Activated T-helper 1 cell treated with anti-CD3 and anti-CD28 coated beads, Interleukin-12 subunit alpha, Interleukin-12 subunit beta, Interleukin-2, Interleukin-4 antibody, amounts not matched to agents 30 ng/mL and 10 ng/mL and 1 ng/mL, durations not matched to agents 14 hours and 24 hours and 36 hours (primary cell): ENCODE measurements at regions not wholly inside any gene's neighbourhood (a gene's known extent, or its start where the extent isn't known, plus 50 kb on each side); places are given as distances from the start of the nearest gene placed in this dataset.
"Not testable (repeated sequence)": the region's sequence is repeated elsewhere in the genome, so short reads cannot be mapped to it uniquely, and the experiment has no call there.

Experiments
- DNase-seq: peaks from one replicate; pipeline ENCODE4 v3.0.0; 2021; ENCODE audit warnings: low spot score
- H3K27ac Mint-ChIP-seq: one replicate; pipeline ENCODE4 v1.8.0; 2021; ENCODE audit warnings: mild to moderate bottlenecking, mixed read lengths
- H3K27me3 Mint-ChIP-seq: one replicate; pipeline ENCODE4 v1.8.0; 2022; ENCODE audit warnings: mild to moderate bottlenecking, moderate library complexity, mixed read lengths; ENCODE audit not compliant: insufficient read depth
- H3K36me3 Mint-ChIP-seq: one replicate; pipeline ENCODE4 v1.8.0; 2021; ENCODE audit warnings: low read depth, mixed read lengths
- H3K4me1 Mint-ChIP-seq: one replicate; pipeline ENCODE4 v1.8.0; 2021; ENCODE audit warnings: low read depth, mixed read lengths
- H3K4me3 Mint-ChIP-seq: one replicate; pipeline ENCODE4 v1.8.0; 2021; ENCODE audit warnings: mild to moderate bottlenecking, moderate library complexity, mixed read lengths
- H3K9me3 Mint-ChIP-seq: one replicate; pipeline ENCODE4 v1.8.0; 2021; ENCODE audit warnings: mixed read lengths
- intact Hi-C: fragments of 100-400 bp; cut with micrococcal nuclease; formaldehyde crosslinking; loops from one replicate; pipeline ENCODE4 v1.15.1; 2024

DNA sequence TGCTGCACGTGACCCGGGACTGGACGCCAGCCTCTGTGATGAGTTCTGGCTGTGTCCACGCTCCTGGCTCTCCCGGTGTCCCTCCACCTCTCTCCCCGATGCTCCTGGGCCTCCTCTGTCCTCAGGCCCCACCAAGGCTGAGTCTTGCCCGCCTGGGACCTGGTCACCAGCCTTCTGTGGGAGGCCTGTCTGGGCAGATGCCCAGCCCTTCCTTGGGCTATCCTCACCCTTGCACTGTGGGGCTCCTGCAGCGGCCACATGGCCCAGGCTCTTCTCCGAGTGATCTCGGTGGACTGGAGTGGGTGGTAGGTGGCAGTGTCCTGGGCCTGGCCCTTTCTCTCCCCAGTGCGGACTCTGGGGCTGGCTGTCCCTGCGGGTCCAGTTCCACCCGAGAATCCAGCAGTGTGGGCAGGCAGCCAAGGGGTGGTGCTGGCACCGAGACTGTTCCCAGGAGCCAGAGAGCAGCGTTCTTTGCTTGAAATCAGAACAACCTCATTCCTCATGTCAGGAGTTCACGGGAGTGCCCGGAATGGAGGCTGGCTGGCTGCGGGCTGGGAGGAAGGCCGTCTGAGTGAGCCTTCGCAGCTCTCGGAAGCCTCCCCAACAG lies 94.6 kb downstream of the TMEM121 start:
- DNase-seq, H3K4me1 Mint-ChIP-seq, H3K36me3 Mint-ChIP-seq, H3K27ac Mint-ChIP-seq, H3K4me3 Mint-ChIP-seq, intact Hi-C loops, H3K27me3 Mint-ChIP-seq, H3K9me3 Mint-ChIP-seq: not testable (repeated sequence)

DNA sequence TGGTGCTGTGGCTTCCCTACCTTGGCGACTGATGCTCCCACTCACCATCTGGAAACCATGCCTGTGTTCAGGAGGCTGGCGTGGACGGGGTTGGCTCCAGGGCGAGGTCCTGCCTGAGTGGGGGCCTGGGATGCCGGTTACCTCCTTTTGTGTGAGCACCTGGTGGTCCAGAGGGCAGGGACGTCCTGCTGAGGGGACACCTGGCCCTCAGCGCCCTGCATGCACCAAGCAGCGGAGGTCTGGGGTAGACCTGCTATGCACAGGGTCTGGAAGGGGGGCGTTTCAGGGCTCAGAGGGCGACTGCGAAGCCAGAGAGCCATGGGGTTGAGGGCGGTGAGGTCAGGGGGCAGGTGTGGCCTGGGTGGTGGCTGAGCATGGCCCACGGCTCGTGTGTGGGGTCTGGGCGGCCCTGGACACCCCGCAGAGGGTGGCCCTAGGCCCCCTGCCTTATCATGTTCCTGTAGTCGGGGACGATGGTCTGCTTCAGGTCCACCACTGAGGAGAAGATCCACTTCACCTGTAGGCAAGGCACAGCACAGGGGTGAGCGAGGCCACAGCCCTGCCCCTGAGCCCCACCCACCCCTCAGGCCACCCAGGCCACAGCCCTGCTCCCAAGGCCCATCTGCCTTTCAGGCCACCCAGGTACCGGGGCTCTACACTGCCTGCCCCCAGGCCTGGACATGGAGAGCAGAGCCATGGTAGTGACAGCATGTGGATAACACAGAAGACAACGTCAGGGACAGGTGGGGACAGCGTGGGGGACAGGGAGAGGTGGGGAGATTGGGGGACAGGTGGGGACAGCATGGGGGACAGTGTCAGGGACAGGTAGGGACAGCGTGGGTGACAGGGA lies 95.3 kb downstream of the TMEM121 start:
- not testable (repeated sequence) for H3K27ac Mint-ChIP-seq, H3K9me3 Mint-ChIP-seq, H3K4me3 Mint-ChIP-seq, DNase-seq, H3K4me1 Mint-ChIP-seq, H3K36me3 Mint-ChIP-seq, H3K27me3 Mint-ChIP-seq
- intact Hi-C loops = loop anchor here (2.0 kb wide), 1 partner anchor 47 kb away; no protein-coding TSS in a partner anchor

DNA sequence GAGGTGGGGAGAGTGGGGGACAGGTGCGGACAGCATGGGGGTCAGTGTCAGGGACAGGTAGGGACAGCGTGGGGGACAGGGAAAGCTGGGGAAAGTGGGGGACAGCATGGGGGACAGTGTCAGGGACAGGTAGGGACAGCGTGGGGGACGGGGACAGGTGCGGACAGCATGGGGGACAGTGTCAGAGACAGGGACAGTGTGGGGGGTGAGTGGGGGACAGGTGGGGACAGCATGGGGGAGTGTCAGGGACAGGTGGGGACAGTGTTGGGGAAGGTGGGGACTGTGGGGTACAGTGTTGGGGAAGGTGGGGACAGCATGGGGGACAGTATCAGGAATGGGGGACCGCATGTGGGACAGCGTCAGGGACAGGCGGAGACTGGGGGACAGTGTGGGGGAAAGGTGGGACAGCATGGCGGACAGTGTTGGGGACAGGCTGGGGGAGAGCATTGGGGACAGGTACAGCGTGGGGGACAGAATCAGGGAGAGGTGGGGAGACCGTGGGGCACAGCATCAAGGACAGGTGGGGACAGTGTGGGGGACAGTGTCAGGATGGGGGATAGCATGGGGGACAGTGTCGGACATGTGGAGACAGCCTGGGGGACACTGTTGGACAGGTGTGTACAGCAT lies 96.1 kb downstream of the TMEM121 start:
- Mint-ChIP-seq H3K4me3 (no peak overlapping the region), H3K27me3 (no peaks in the 10 kb centered on the region), H3K4me1 (no peaks in the 10 kb centered on the region), H3K27ac (no peak overlapping the region), H3K9me3 (no peaks in the 10 kb centered on the region), H3K36me3 (no peaks in the 10 kb centered on the region)
- no peak for DNase-seq
- intact Hi-C loops = loop anchor here (2.0 kb wide), 1 partner anchor 46 kb away; no protein-coding TSS in a partner anchor

DNA sequence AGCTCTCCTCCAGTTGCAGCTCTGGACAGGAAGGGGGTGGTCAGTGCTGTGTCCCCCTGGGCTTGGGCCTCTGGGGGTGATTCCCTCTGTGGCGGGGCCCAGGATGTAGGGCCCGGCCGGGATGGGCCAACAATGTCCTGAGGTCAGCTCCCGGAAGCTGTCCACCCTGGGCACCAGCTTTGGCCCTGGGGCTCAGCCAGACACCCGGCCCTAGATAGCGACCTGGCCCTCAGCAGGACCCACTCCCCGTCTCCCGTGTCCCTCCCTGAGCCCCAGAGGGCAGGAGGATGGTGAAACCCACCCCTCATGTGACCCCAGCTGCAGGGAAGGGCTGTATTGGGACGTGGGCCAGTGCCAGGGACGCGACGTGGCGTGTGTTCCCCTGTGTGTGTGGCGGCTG lies 96.8 kb downstream of the TMEM121 start:
- H3K4me3 Mint-ChIP-seq, H3K4me1 Mint-ChIP-seq, H3K27ac Mint-ChIP-seq, H3K36me3 Mint-ChIP-seq, H3K9me3 Mint-ChIP-seq, DNase-seq, H3K27me3 Mint-ChIP-seq: not testable (repeated sequence)
- intact Hi-C loops = loop anchor here (2.0 kb wide), 1 partner anchor 46 kb away; no protein-coding TSS in a partner anchor

DNA sequence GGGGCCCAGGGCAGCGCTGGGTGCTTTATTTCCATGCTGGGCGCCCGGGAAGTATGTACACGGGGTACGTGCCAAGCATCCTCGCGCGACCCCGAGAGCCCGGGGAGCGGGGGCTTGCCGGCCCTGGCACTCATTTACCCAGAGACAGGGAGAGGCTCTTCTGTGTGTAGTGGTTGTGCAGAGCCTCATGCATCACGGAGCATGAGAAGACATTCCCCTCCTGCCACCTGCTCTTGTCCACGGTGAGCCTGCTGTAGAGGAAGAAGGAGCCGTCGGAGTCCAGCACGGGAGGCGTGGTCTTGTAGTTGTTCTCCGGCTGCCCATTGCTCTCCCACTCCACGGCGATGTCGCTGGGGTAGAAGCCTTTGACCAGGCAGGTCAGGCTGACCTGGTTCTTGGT lies 98.0 kb downstream of the TMEM121 start:
- H3K27ac Mint-ChIP-seq, H3K36me3 Mint-ChIP-seq, H3K27me3 Mint-ChIP-seq, H3K4me3 Mint-ChIP-seq, DNase-seq, H3K4me1 Mint-ChIP-seq, intact Hi-C loops, H3K9me3 Mint-ChIP-seq: not testable (repeated sequence)

DNA sequence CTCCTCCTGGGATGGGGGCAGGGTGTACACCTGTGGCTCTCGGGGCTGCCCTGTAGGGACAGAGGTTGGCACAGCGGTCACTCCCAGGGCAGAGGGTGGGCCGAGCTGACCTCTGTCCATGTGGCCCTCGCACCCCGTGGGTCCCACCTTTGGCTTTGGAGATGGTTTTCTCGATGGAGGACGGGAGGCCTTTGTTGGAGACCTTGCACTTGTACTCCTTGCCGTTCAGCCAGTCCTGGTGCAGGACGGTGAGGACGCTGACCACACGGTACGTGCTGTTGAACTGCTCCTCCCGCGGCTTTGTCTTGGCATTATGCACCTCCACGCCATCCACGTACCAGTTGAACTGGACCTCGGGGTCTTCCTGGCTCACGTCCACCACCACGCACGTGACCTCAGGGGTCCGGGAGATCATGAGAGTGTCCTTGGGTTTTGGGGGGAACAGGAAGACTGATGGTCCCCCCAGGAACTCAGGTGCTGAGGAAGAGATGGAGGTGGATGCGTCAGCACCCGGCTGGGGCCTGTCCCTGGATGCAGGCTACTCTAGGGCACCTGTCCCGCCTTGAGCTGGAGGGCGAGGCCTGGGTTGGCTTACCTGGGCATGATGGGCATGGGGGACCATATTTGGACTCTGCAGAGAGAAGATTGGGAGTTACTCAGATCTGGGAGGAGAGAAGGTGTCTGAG lies 98.5 kb downstream of the TMEM121 start:
- intact Hi-C loops = loop anchor here (5.0 kb wide), 1 partner anchor 128 kb away; no protein-coding TSS in a partner anchor
- not testable (repeated sequence) for H3K9me3 Mint-ChIP-seq, DNase-seq, H3K4me3 Mint-ChIP-seq, H3K36me3 Mint-ChIP-seq, H3K27ac Mint-ChIP-seq, H3K4me1 Mint-ChIP-seq, H3K27me3 Mint-ChIP-seq

DNA sequence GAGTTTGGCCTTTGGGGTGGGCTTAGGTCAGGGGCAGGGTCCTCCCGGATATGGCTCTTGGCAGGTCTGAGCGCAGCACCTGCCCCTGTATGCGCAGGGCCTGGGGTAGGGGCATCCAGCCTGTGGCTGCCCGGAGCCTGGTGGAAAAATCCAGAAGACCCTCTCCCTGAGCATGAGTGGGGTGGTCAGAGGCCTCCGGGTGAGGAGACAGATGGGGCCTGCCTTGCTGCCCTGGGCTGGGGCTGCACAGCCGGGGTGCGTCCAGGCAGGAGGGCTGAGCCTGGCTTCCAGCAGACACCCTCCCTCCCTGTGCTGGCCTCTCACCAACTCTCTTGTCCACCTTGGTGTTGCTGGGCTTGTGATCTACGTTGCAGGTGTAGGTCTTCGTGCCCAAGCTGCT lies 99.1 kb downstream of the TMEM121 start:
- DNase-seq, H3K4me1 Mint-ChIP-seq: not testable (repeated sequence)
- intact Hi-C loops = loop anchor here (5.0 kb wide), 1 partner anchor 128 kb away; no protein-coding TSS in a partner anchor

DNA sequence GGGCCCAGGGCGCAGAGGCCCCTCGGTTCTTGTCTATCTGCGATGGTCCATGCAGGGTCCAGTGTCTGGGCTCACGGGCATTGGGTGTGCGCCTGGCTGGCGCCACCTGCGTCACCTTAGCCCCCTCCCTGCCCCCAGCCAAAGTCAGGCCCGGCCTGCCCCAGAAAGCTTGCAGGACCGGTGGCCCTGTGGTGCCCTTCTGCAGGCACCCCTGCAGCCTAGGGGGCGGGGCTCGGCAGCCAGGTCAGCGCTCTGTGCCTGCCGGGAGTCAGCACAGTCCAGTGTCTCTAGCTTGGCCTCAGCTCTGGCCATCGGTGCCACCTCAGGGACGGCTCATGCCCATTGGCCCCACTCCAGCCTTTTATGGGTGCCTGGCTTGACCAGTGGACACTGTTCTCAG lies 99.7 kb downstream of the TMEM121 start:
- H3K27ac Mint-ChIP-seq, H3K27me3 Mint-ChIP-seq, H3K9me3 Mint-ChIP-seq, H3K36me3 Mint-ChIP-seq, DNase-seq, H3K4me3 Mint-ChIP-seq, H3K4me1 Mint-ChIP-seq: not testable (repeated sequence)
- intact Hi-C loops = loop anchor here (5.0 kb wide), 1 partner anchor 129 kb away; no protein-coding TSS in a partner anchor

More for the DNA sequence above, 99.1 kb downstream of the TMEM121 start:
- not testable (repeated sequence) for H3K27me3 Mint-ChIP-seq, H3K36me3 Mint-ChIP-seq, H3K27ac Mint-ChIP-seq, H3K9me3 Mint-ChIP-seq, H3K4me3 Mint-ChIP-seq

DNA sequence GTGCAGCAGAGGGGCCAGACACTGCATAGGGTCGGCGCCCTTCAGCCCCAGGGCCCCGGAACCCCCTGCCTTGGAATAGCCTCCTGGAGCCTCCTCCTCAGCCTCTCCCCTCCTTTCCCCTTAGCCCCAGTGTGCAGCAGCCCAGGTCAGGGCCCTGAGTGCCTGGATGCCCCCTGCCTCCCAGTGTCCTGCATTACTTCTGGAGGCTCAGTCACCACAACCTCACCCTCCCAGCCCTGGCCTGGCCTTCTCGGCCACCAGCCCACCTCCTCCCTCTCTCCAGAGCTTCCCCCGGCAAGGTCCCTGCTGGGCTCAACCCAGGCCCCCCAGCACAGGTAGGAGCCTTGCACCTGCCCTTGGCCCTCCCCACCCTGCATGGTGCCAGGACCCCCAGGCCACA lies 100.3 kb downstream of the TMEM121 start:
- H3K27me3 Mint-ChIP-seq, H3K4me3 Mint-ChIP-seq, H3K9me3 Mint-ChIP-seq, DNase-seq, H3K4me1 Mint-ChIP-seq, H3K36me3 Mint-ChIP-seq, H3K27ac Mint-ChIP-seq: not testable (repeated sequence)
- intact Hi-C loops = loop anchor here (5.0 kb wide), 1 partner anchor 129 kb away; no protein-coding TSS in a partner anchor

DNA sequence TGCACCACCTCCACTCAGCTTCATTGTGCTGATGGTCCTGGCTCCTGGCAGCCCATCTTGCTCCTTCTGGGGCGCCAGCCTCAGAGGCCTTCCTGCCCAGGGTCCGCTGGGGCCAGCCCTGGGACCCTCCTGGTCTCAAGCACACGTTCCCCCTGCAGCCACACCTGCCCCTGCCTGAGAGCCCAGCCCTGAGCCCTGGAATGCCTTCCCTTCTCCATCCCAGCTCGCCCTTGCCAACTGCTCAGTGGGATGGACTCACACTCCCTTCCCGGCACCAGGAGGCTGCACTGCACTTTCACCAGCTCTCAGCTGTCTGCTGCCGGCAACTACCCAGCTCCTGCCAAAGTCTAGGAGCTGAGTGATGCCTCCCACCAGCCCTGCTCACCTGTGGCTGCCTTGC lies 100.9 kb downstream of the TMEM121 start:
- not testable (repeated sequence) for H3K27me3 Mint-ChIP-seq, H3K36me3 Mint-ChIP-seq, H3K4me1 Mint-ChIP-seq, H3K9me3 Mint-ChIP-seq, H3K4me3 Mint-ChIP-seq, DNase-seq, H3K27ac Mint-ChIP-seq
- intact Hi-C loops = loop anchor here (5.0 kb wide), 1 partner anchor 130 kb away; no protein-coding TSS in a partner anchor

DNA sequence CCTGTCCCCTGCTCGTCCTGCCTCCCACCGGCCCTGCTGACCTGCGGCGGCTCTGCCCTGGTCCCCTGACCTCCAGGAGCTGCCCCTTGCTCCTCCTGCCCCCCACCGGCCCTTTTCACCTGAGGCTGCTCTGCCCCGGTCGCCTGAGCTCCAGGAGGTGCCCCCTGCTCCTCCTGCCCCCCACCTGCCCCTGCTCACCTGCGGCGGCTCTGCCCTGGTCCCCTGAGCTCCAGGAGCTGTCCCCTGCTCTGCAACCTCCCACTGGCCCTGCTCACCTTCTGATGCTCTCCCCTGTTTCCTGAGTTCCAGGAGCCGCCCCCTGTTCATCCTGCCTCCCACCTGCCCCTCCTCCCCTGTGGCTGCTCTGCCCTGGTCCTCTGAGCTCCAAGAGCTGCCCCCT lies 101.3 kb downstream of the TMEM121 start:
- no peak for DNase-seq
- Mint-ChIP-seq H3K4me1 (no peaks in the 10 kb centered on the region), H3K27ac (no peak overlapping the region), H3K9me3 (peaks cover 4% of the 10 kb centered on the region), H3K27me3 (peaks cover 2% of the 10 kb centered on the region), H3K36me3 (no peaks in the 10 kb centered on the region), H3K4me3 (no peak overlapping the region)
- intact Hi-C loops = loop anchor here (5.0 kb wide), 1 partner anchor 130 kb away; no protein-coding TSS in a partner anchor

DNA sequence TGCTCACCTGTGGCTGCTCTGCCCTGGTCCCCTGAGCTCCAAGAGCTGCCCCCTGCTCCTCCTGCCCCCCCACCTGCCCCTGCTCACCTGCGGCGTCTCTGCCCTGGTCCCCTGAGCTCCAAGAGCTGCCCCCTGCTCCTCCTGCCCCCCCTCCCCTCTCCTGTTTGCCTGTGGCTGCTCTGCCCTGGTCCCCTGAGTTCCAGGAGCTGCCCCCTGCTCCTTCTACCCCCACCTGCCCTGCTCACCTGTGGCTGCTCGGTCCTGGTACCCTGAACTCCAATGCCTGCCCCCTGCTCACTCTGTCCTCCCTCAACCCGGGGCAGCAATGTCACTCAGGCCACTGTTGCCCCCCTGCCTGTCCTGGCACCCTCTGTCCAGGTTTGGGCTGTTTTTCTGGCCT lies 101.7 kb downstream of the TMEM121 start:
- not testable (repeated sequence) for H3K9me3 Mint-ChIP-seq, H3K4me1 Mint-ChIP-seq, H3K4me3 Mint-ChIP-seq, H3K27ac Mint-ChIP-seq, H3K27me3 Mint-ChIP-seq, DNase-seq, H3K36me3 Mint-ChIP-seq
- intact Hi-C loops = loop anchor here (5.0 kb wide), 1 partner anchor 131 kb away; no protein-coding TSS in a partner anchor
